ENCODE measurements at regions not wholly inside any gene's neighbourhood (a gene's known extent, or its start where the extent isn't known, plus 50 kb on each side); places are given as distances from the start of the nearest gene placed in this dataset.

DNA sequence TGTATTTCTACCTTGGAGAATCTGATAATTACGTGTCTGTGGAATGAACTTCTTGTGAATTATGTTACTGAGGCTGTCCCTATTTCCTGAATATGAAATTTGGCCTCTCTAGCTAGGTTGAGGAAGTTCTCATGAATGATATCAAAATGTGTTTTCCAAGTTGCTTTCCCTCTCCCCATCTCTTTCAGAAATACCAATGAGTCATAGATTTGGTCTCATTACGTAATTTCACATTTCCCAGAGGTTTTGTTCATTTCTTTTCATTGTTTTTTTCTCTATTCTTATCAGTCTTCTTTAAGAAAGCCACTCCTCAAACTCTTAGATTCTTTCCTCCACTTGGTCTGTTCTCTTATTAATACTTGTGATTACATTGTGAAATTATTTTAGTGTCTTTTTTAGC, 923.8 kb upstream of the CDH9 start:
- TF ChIP-seq GATA2 (IDR thresholded peaks at IDR 0.05; ENCODE audit: low read depth, low read length) (no peak), GATA3 (IDR thresholded peaks at IDR 0.05; ENCODE audit: low read depth, low read length) (no peak)
